BJ (cell line): ENCODE measurements at regions not wholly inside any gene's neighbourhood (a gene's known extent, or its start where the extent isn't known, plus 50 kb on each side); places are given as distances from the start of the nearest gene placed in this dataset.

ENCODE experiments used
- CTCF ChIA-PET: fragments of 350-600 bp; formaldehyde crosslinking; extraction: SDS; loops from one replicate; lab custom pipeline; 2021; ENCODE audit warnings: antibody characterized with exemption, inconsistent platforms; lab: Yijun Ruan, JAX
- POLR2A ChIA-PET: fragments of 300-600 bp; sonication (Branson Sonifier 250); formaldehyde crosslinking; extraction: SDS; loops from one replicate; lab custom pipeline; 2021; ENCODE audit warnings: antibody characterized with exemption; lab: Charles Lee
- DNase-seq: peaks from one replicate; pipeline ENCODE4 v3.0.0-alpha.2; 2011; ENCODE audit warnings: low read depth
- H3K27me3 ChIP-seq: 2 replicates; pipeline ENCODE4 v1.6.0; 2011; ENCODE audit warnings: low read length; ENCODE audit not compliant: control insufficient read depth, insufficient read depth
- H3K36me3 ChIP-seq: 2 replicates; pipeline ENCODE4 v1.5.1; 2011; ENCODE audit warnings: low read length; ENCODE audit not compliant: control insufficient read depth, insufficient read depth
- H3K4me3 ChIP-seq: 2 replicates; pipeline ENCODE4 v1.5.1; 2011; ENCODE audit warnings: low read depth, mild to moderate bottlenecking, control low read depth, low read length
- CTCF ChIP-seq: IDR thresholded peaks from 2 replicates; pipeline ENCODE4 v1.5.1; 2011; ENCODE audit warnings: low read depth, mild to moderate bottlenecking, control low read depth, inconsistent platforms, low read length, moderate library complexity; ENCODE audit not compliant: insufficient read depth

- ChIA-PET CTCF (no interaction called here), POLR2A (no interaction called here)
- H3K4me3 ChIP-seq: no peak overlapping the region
- H3K27me3 ChIP-seq: no peaks in the 10 kb centered on the region; the same call in 1 of the 2 replicates
- TF ChIP-seq CTCF: no peak
- DNase-seq: no peak
- H3K36me3 ChIP-seq: no peaks in the 10 kb centered on the region
Measured at GRCh38 chr1:86233403-86233802, 76.8 kb upstream of the COL24A1 start.

GRCh38 chr1:86231076-86231475, 74.5 kb upstream of the COL24A1 start:
- ChIA-PET CTCF (no interaction called here), POLR2A (no interaction called here)
- Histone ChIP-seq H3K27me3 (no peaks in the 10 kb centered on the region; the same call in 1 of the 2 replicates), H3K4me3 (no peak overlapping the region), H3K36me3 (no peaks in the 10 kb centered on the region)
- DNase-seq: peak; percentile 14
- TF ChIP-seq CTCF: no peak

- no peaks in the 10 kb centered on the region; the same call in 1 of the 2 replicates for H3K27me3 ChIP-seq
- no peak for DNase-seq
- no peaks in the 10 kb centered on the region for H3K36me3 ChIP-seq
- no peak overlapping the region for H3K4me3 ChIP-seq
- ChIA-PET CTCF (interaction anchor here (0.7 to 1.1 kb wide), 2 partner anchors 19 to 53 kb away, joined by 3 read pairs; no protein-coding TSS in a partner anchor), POLR2A (no interaction called here)
- TF ChIP-seq CTCF: no peak
Measured at GRCh38 chr1:86229405-86229975, 72.9 kb upstream of the COL24A1 start.

GRCh38 chr1:86228546-86228945, 72.0 kb upstream of the COL24A1 start:
- Histone ChIP-seq H3K36me3 (no peaks in the 10 kb centered on the region), H3K4me3 (no peak overlapping the region), H3K27me3 (no peaks in the 10 kb centered on the region; the same call in 1 of the 2 replicates)
- CTCF ChIA-PET: interaction anchor here (1.1 kb wide), 1 partner anchor 19 kb away, joined by 3 read pairs; no protein-coding TSS in a partner anchor
- TF ChIP-seq CTCF: no peak
- no peak for DNase-seq
- POLR2A ChIA-PET: no interaction called here

- no peaks in the 10 kb centered on the region; the same call in 1 of the 2 replicates for H3K27me3 ChIP-seq
- no peaks in the 10 kb centered on the region for H3K36me3 ChIP-seq
- TF ChIP-seq CTCF: no peak
- ChIA-PET CTCF (no interaction called here), POLR2A (no interaction called here)
- no peak for DNase-seq
- no peak overlapping the region for H3K4me3 ChIP-seq
Measured at GRCh38 chr1:86227026-86227425, 70.5 kb upstream of the COL24A1 start.
